GM18861 (cell line): ENCODE measurements at regions not wholly inside any gene's neighbourhood (a gene's known extent, or its start where the extent isn't known, plus 50 kb on each side); places are given as distances from the start of the nearest gene placed in this dataset.

Experiments
- ATAC-seq: cut with Tn5 transposase; IDR thresholded peaks from one replicate; pipeline ENCODE4 v1.9.1; 2021; ENCODE audit not compliant: unreplicated experiment

GRCh38 chr7:68321776-68322496 is 1276.3 kb upstream of the AUTS2 start:
- ATAC-seq: no peak

DNA sequence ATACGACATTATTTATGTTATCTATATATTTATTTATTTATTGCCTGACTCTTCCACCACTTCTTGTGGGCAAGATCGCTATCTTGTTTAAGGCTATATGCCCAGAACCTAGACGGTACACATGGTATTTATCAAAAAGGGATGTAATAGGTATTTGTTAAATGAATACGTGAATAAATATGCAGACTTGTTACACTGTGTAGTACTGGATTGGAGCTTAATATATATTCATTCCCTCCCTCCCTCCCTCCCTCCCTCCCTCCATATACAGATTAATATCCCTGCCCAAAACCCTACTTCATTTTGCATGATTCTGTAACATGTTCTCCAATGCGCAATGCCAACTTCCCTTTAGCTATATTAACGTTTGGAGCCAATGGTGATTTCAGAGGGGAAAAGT is 1273.7 kb upstream of the AUTS2 start:
- ATAC-seq: no peak

DNA sequence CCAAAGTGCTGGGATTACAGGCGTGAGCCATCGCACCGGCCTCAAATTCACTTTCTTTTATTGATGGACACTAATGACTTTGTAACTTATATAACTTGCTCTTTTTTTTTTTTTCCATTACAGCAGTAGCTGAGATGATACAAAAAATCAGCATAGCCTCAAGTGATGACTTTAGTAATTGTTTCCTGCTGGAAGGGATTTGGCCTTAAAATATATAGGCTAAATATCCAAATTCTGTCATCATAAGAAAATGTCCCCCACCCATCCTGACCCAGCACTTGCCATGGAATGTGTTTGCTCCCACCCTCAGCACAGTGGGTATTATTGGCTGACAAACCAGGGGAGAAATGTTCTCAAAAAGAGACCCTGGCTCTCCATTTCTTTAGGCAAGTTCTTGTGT is 1264.1 kb upstream of the AUTS2 start:
- ATAC-seq: no peak

DNA sequence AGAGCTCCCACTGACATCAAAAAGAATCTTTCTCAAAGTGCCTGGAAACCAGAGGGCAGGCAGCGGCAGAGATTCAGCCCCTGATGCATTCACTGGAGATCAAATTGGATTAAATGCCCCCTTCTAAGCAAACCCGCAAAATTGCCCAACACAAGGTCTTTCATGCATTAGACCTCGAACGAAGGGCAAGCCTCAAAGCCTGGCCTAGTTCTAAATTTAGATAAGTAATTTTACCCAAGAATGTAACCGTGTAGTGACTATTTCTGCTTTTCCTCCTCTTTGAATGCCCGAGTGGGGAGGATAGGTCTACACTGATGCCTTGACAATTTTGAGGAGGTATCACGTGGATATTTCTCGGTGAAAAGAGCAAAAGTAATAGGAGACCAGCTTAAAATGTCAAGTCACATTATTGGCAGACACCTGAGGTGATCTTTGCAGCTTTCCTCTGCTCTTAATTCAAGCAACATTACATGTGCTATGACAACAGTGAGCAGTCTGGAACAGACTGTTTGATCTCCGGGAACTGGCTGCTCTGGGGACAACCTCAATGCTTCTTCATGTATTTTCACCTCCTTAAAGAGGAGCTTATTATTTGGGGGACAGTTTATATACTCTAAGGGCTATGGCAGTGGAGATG is 1263.5 kb upstream of the AUTS2 start:
- ATAC-seq: no peak

DNA sequence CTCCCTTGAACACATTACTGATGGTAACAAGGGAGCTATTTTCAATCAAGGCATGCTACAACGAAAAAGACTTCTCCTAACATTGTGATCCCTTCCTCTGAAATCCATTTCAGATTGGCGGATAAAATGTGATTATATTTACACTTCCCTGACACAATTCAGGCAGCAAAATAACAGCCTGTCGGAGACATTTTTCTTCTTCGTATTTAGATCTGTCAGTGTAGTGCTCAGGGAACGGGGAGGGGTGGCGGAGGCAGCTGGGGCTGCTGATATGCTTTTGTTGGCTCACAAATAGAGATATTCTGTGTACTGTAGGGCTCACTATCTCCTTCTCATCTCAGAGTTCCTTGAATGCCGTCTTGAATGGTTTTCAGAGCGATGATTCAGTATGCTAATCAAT is 1261.7 kb upstream of the AUTS2 start:
- ATAC-seq: no peak

DNA sequence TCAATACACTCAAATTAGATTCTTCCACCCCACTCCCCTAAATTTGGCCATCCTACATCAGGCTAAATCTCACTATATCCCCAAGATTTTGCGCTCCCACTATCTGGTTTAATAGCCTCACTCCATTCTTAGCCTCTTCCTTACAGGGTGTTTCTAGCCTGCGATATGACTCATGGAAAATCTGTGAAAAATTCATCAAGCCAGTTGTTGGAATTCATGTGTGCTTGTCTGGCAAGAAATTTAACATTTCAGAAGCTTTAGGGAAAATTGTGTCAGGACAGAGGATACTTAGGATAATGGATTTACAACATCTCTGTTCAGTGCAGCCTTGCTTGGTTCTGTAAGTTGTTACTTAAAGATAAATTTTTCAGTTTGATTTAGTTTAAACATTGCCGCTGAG is 1249.9 kb upstream of the AUTS2 start:
- ATAC-seq: no peak

DNA sequence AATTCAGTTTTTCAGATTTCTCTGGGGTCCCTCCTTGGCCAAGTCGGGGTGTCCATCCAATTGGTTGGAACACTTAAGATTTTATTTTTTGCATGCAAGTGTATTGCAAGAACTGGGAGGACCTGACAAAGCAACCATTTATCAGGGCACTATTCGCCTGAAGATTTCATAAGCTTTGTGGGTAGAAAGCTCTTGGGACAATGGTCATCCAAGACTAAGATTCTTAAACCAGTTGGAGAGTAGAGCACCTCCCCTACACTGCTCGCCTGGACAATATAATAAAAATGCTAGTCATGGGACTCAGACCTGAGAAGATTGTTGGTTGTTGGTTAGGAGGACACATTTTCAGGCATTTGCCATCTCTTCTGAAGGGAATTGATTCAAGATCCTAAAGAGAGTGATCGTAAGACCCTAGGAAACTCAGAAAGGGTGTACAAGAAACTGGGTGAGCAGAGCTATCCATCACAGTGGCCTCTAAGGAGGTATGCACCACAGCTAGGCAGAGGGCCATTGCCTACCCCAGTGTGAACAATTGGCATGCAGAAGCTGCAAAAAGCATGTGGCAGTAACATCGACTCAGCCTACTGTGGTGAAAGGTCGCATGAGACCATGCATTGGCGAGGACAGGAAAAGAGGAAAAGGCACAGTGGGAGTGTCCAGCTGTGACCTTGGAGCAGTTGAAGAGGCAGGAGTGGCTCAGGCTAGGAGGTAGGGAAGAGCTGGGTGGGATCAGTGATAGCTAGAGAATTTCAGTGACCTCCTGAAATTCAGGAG is 1235.3 kb upstream of the AUTS2 start:
- ATAC-seq: no peak

DNA sequence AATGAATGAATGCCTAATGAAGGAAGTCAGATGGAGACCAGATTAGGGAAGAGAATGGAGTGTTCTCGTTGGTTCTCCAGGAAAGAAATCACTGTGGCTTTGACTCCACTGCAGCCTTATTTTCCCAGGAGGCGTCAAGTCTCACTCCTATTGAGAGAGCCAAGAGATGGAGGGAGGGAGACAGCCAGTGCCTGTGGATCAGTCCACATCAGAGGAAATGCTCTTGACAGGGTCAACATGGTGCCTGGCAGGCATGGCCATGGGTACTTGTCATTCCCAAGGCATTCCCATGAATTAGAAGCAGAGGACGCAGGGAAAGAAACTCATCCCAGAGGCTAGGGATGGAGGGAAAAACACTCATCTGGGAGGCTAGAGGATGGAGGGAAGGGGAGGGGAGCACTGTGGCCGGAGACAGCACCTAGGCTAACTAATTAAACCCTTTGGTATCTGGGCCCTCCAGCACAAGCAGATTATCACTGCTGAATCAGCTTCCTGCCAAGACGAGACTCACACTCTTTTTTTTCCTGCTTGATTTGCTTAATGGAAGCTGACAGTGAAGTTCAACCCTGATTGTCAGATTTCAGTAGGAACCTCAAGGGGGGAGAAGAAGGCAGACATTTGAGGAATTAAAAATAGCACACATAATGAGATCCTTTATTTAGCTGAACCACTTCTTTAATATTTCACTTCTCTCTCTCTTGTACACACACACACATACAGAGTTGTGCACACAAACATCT is 1233.2 kb upstream of the AUTS2 start:
- no peak for ATAC-seq

DNA sequence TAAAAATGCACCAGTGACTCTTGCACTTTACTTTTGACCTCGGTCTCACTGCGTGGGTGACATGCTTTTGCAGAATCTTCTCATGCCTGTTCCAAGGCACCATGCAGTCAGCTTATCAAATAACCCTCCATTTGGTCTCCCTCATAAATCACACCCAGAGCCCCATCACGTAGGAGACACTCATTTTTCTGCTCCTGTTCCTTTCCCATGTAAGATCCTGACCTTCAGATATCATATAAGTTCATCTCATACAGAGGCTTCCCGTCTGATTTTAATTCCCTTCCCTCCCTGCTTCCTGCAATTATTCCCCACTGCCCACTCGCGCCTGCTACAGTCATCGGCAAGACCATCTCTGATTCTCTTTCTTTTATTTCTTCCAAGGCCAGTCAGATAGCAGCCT is 1226.3 kb upstream of the AUTS2 start:
- ATAC-seq: no peak

DNA sequence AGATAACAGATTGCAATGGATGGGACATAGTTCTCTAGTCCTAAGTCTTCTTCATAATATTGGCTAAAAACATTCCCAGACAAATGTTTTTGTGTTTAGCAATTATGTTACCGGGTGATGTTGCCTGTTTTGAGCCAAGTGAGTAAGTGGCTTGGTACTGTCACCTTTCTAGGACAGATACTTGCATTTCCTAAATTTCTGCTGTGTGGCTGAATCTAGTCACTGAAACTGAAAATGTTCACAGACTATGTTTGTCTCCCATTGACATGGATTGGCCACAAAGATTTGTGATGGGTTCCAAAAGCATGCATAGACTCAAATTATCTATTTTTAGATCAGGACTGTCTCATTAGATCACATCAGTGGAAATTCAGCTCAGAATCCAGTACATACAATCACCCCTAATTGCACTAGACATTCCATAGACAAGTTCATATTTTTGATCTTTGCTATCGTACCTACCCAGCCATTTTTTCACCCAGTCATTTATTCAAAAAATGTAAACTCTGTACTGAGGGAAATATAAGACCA is 1222.1 kb upstream of the AUTS2 start:
- ATAC-seq: no peak

DNA sequence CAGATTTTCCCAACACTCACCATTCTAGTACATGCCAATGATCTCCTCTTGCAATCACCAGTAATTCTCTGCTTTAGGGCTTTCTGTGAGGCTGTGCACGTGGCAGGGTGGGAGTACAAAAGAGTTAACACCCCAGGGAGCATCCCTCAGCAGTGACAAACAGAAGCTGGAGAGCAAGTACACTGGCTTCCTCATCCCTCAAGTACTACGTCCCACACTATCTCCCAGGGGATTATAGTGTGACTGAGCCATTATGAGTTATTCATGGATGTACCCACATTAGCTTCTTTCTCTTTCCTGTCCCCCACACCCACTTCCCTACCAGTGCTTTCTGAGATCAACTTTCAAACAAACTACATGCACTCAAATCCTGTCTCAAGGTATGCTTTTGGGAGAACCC is 1216.5 kb upstream of the AUTS2 start:
- ATAC-seq: no peak

GRCh38 chr7:68384581-68384980 is 1213.7 kb upstream of the AUTS2 start:
- ATAC-seq: no peak

GRCh38 chr7:68393051-68393450 is 1205.2 kb upstream of the AUTS2 start:
- no peak for ATAC-seq

- no peak for ATAC-seq
These were observed 1204.1 kb upstream of the AUTS2 start for GRCh38 chr7:68394131-68394530.

DNA sequence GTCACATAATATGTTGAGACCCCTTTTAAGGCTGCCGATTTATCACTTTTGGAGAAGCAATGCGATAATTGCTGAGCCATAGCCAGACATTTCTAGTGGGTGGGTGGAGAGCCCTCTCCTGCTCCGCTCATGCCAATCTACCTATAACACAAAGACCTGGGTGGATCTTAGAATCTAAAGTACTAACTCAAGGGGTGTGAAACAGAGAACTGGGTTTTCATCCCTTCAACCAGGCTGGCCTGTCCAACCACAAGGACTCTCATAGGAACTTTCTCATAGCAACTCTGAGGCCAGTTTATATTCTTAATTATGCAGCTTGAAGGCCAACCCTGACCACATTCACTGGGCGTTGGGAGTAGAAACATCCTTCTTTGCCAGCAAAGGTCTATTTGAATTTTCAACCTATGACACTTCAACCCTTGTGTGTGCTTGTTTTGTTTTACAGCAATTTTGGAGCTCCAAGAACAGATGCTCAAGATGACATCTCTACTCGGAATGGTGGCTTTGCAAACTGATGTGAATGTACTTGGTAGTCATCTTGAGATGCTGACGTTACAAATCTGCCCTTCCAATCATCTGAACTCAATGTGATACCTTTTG is 1198.2 kb upstream of the AUTS2 start:
- no peak for ATAC-seq

DNA sequence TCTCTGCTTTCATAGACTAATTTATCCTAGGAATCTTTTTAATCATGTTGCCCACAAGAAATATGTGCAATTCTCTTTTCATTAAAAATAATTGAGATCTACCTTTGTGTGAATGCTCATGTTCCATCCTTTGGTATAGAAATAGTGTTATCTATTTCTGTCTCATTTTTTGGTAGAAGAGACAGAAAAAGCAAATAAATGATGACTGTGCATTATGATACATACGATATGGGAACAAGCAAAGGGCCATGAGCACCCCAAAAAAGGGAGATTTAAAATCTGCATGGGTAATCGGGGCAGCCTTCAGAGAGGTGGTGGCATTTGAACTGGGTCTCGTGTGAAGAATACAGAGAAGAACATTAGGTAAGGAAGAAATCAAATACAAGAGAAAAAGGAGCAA is 1197.5 kb upstream of the AUTS2 start:
- no peak for ATAC-seq

GRCh38 chr7:68401313-68401712 is 1197.0 kb upstream of the AUTS2 start:
- ATAC-seq: no peak

- no peak for ATAC-seq
These were observed 1191.8 kb upstream of the AUTS2 start for GRCh38 chr7:68406480-68406879.

- no peak for ATAC-seq
These were observed 1190.8 kb upstream of the AUTS2 start for GRCh38 chr7:68407460-68407859.

- no peak for ATAC-seq
These were observed 1189.4 kb upstream of the AUTS2 start for GRCh38 chr7:68408873-68409272.

GRCh38 chr7:68409851-68410250 is 1188.4 kb upstream of the AUTS2 start:
- ATAC-seq: no peak
